Body of pancreas (tissue), 4 donors: ENCODE measurements at regions not wholly inside any gene's neighbourhood (a gene's known extent, or its start where the extent isn't known, plus 50 kb on each side); places are given as distances from the start of the nearest gene placed in this dataset.

ENCODE experiments used
- POLR2A ChIP-seq, 3 donors: fragments of 450-650 bp; IDR thresholded peaks; one replicate each; pipeline ENCODE4 v1.6.1; 2016; ENCODE audit warnings: antibody characterized with exemption in 3 of 3, mild to moderate bottlenecking in 2 of 3
- TF ChIP-seq, protein P1 (sequence below), 7 experiments: fragments of 450-650 bp in 4 of 7; fragments of 200-600 bp in 3 of 7; sonication (generic) in 3 of 7; IDR thresholded peaks; one replicate each; pipeline ENCODE4 v1.5.1; 2016 to 2019; ENCODE audit warnings: antibody characterized with exemption in 7 of 7

DNA sequence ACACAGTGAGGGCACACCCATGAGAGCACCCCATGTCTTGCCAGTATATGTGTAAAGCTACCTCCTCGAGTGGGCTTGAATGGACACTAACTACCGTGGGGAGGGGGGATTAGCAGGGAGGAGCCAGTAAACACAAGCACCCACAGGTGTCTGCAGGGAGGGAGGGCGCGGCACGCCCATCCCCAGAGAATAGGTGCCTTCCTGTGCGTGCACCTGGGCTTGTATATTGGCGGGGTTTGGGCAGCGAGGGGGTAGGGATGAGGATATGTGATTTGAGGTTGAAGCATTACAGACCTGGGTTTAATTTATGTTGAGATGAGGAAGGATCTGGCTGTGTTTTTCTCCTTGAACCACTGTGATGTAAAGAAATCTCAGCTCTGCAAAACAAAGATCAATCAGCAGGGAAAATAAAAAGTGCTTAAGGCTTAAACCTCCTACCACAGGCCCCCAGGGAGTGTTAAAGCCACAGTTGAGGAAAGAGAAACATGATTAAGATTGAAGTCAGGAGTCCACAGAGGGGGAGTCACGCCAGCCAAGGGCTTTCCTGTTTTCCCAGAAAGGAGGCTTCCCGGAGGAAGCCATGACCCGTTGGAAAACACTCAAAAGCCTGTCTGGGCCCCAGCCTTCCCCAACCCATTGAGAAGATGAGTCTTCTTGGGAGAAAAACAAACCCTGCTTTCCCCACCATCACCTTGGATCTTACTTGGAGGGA is 80.0 kb downstream of the CAMK2N1 start:
- TF ChIP-seq, protein P1, sequence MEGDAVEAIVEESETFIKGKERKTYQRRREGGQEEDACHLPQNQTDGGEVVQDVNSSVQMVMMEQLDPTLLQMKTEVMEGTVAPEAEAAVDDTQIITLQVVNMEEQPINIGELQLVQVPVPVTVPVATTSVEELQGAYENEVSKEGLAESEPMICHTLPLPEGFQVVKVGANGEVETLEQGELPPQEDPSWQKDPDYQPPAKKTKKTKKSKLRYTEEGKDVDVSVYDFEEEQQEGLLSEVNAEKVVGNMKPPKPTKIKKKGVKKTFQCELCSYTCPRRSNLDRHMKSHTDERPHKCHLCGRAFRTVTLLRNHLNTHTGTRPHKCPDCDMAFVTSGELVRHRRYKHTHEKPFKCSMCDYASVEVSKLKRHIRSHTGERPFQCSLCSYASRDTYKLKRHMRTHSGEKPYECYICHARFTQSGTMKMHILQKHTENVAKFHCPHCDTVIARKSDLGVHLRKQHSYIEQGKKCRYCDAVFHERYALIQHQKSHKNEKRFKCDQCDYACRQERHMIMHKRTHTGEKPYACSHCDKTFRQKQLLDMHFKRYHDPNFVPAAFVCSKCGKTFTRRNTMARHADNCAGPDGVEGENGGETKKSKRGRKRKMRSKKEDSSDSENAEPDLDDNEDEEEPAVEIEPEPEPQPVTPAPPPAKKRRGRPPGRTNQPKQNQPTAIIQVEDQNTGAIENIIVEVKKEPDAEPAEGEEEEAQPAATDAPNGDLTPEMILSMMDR (IDR thresholded peaks at IDR 0.05): no peak
- TF ChIP-seq POLR2A (IDR thresholded peaks at IDR 0.05): no peak
